CD14-positive monocyte (primary cell): ENCODE measurements at regions not wholly inside any gene's neighbourhood (a gene's known extent, or its start where the extent isn't known, plus 50 kb on each side); places are given as distances from the start of the nearest gene placed in this dataset.

Experiments used
- DNase-seq, 3 donors: peaks; one replicate each; pipeline ENCODE4 v3.0.0-alpha.2; 2011 to 2022
- H2AFZ ChIP-seq: 2 replicates; pipeline ENCODE4 v1.6.0; 2012; ENCODE audit warnings: mild to moderate bottlenecking, low read depth, low read length, inconsistent platforms; ENCODE audit not compliant: insufficient read depth, poor library complexity, severe bottlenecking
- H3K27ac ChIP-seq, 2 donors: 1 replicate in 1 of 2; 2 replicates in 1 of 2; pipeline ENCODE4 v1.5.1; 2012 to 2013; ENCODE audit warnings: low read length in 2 of 2, control low read depth in 1 of 2, inconsistent platforms in 1 of 2, low read depth in 1 of 2, mild to moderate bottlenecking in 1 of 2
- H3K27me3 ChIP-seq, 2 donors: one replicate each; pipeline versions ENCODE4 v1.6.0 to v1.6.1; 2011 to 2013; ENCODE audit warnings: low read length in 2 of 2; ENCODE audit not compliant: control insufficient read depth in 2 of 2, insufficient read depth in 2 of 2
- H3K36me3 ChIP-seq, 2 donors: replicated peaks in 1 of 2; 1 replicate in 1 of 2; 2 replicates in 1 of 2; pipeline versions ENCODE4 v1.5.1 to v1.6.1; 2012 to 2013; ENCODE audit warnings: low read length in 2 of 2, control low read depth in 1 of 2, inconsistent platforms in 1 of 2, mild to moderate bottlenecking in 1 of 2; ENCODE audit not compliant: insufficient read depth in 2 of 2, control insufficient read depth in 1 of 2
- H3K4me1 ChIP-seq, 2 donors: 1 replicate in 1 of 2; 2 replicates in 1 of 2; pipeline versions ENCODE4 v1.5.1 to v1.6.1; 2012 to 2013; ENCODE audit warnings: low read length in 2 of 2, control low read depth in 1 of 2, inconsistent platforms in 1 of 2, mild to moderate bottlenecking in 1 of 2, moderate library complexity in 1 of 2; ENCODE audit not compliant: insufficient read depth in 2 of 2, control insufficient read depth in 1 of 2
- H3K4me2 ChIP-seq: replicated peaks from 2 replicates; pipeline ENCODE3; 2012; ENCODE audit warnings: low read length, moderate library complexity, mild to moderate bottlenecking; ENCODE audit not compliant: poor library complexity, severe bottlenecking; ENCODE audit errors: extremely low read depth
- H3K4me3 ChIP-seq, 3 experiments: fragments of 200-600 bp in 1 of 3; sonication (generic) in 1 of 3; replicated peaks in 1 of 3; 1 replicate in 2 of 3; 2 replicates in 1 of 3; pipeline ENCODE4 v1.5.1; 2011 to 2013; ENCODE audit warnings: low read length in 3 of 3, mild to moderate bottlenecking in 3 of 3, control low read depth in 2 of 3, low read depth in 2 of 3, inconsistent platforms in 1 of 3, moderate library complexity in 1 of 3
- H3K79me2 ChIP-seq: 2 replicates; pipeline ENCODE4 v1.6.0; 2012; ENCODE audit warnings: mild to moderate bottlenecking, control low read depth, inconsistent platforms, low read length, moderate library complexity; ENCODE audit not compliant: insufficient read depth
- H3K9ac ChIP-seq: 2 replicates; pipeline ENCODE4 v1.6.0; 2017; ENCODE audit warnings: low read length, mild to moderate bottlenecking; ENCODE audit not compliant: insufficient read depth, poor library complexity, severe bottlenecking
- H3K9me3 ChIP-seq, 2 donors: replicated peaks in 1 of 2; 1 replicate in 1 of 2; 2 replicates in 1 of 2; pipeline versions ENCODE4 v1.5.1 to v1.6.1; 2012 to 2013; ENCODE audit warnings: low read length in 2 of 2, control low read depth in 1 of 2; ENCODE audit not compliant: control insufficient read depth in 1 of 2, insufficient read depth in 1 of 2
- H4K20me1 ChIP-seq: 2 replicates; pipeline ENCODE4 v1.6.0; 2012; ENCODE audit warnings: mild to moderate bottlenecking, low read length, control low read depth, moderate library complexity; ENCODE audit not compliant: insufficient read depth
- H3K27ac Mint-ChIP-seq, 7 donors: one replicate each; pipeline ENCODE4 v1.8.0; 2020; ENCODE audit warnings: mild to moderate bottlenecking in 7 of 7, mixed read lengths in 7 of 7, moderate library complexity in 6 of 7, inconsistent platforms in 2 of 7
- H3K27me3 Mint-ChIP-seq, 3 donors: one replicate each; pipeline ENCODE4 v1.8.0; 2021 to 2022; ENCODE audit warnings: low read depth in 3 of 3, mild to moderate bottlenecking in 3 of 3, mixed read lengths in 3 of 3, moderate library complexity in 3 of 3, inconsistent platforms in 1 of 3
- H3K36me3 Mint-ChIP-seq, 2 donors: one replicate each; pipeline ENCODE4 v1.8.0; 2020; ENCODE audit warnings: mixed read lengths in 2 of 2, inconsistent platforms in 1 of 2, mild to moderate bottlenecking in 1 of 2
- H3K4me1 Mint-ChIP-seq: one replicate; pipeline ENCODE4 v1.8.0; 2020; ENCODE audit warnings: mild to moderate bottlenecking, mixed read lengths
- H3K4me3 Mint-ChIP-seq, 2 donors: one replicate each; pipeline ENCODE4 v1.8.0; 2020; ENCODE audit warnings: mild to moderate bottlenecking in 2 of 2, mixed read lengths in 2 of 2, moderate library complexity in 1 of 2
- H3K9me3 Mint-ChIP-seq, 7 donors: one replicate each; pipeline ENCODE4 v1.8.0; 2020 to 2022; ENCODE audit warnings: mixed read lengths in 7 of 7, mild to moderate bottlenecking in 6 of 7, moderate library complexity in 6 of 7, inconsistent platforms in 2 of 7
- CTCF ChIP-seq: fragments of 200-600 bp; IDR thresholded peaks from one replicate; pipeline ENCODE4 v1.8.0; 2022; ENCODE audit warnings: antibody characterized with exemption, mild to moderate bottlenecking
- WGBS: methylation state at CpG from one replicate; pipeline ENCODE4 v1.1.5; 2013; ENCODE audit warnings: missing lambda C conversion rate; ENCODE audit not compliant: insufficient coverage; 5-methylcytosine and 5-hydroxymethylcytosine counted together
- intact Hi-C, 2 donors: fragments of 100-400 bp; cut with micrococcal nuclease; formaldehyde crosslinking; loops; one replicate each; pipeline versions ENCODE4 v1.15.0 to v1.15.1; 2023

GRCh38 chr15:91634179-91634578 lies 219.3 kb upstream of the SLCO3A1 start:
- peaks cover 0 to 8% (median 0%) of the 10 kb centered on the region in 7 donors for H3K9me3 Mint-ChIP-seq
- H3K4me3 Mint-ChIP-seq: no peak overlapping the region
- H3K4me2 ChIP-seq: no peak overlapping the region
- no peaks in the 10 kb centered on the region for H3K9me3 ChIP-seq
- peaks cover 1 to 2% (median 2%) of the 10 kb centered on the region in 3 donors for H3K27me3 Mint-ChIP-seq
- no peak overlapping the region for H2AFZ ChIP-seq
- H3K4me1 Mint-ChIP-seq: no peaks in the 10 kb centered on the region
- H3K9ac ChIP-seq: no peak overlapping the region
- no peaks in the 10 kb centered on the region for H3K36me3 ChIP-seq
- no peak overlapping the region for H3K27ac ChIP-seq
- DNase-seq: no peak
- H3K79me2 ChIP-seq: no peaks in the 10 kb centered on the region
- no peaks in the 10 kb centered on the region for H4K20me1 ChIP-seq
- intact Hi-C loops: no loop called here
- 100% methylated on average over 2 of the region's 3 CpGs for WGBS
- peak overlapping the region in 1 of 7 donors; percentile 87 for H3K27ac Mint-ChIP-seq
- no peak overlapping the region for H3K4me3 ChIP-seq
- H3K4me1 ChIP-seq: no peaks in the 10 kb centered on the region
- TF ChIP-seq CTCF: no peak
- no peaks in the 10 kb centered on the region for H3K27me3 ChIP-seq
- H3K36me3 Mint-ChIP-seq: no peaks in the 10 kb centered on the region

DNA sequence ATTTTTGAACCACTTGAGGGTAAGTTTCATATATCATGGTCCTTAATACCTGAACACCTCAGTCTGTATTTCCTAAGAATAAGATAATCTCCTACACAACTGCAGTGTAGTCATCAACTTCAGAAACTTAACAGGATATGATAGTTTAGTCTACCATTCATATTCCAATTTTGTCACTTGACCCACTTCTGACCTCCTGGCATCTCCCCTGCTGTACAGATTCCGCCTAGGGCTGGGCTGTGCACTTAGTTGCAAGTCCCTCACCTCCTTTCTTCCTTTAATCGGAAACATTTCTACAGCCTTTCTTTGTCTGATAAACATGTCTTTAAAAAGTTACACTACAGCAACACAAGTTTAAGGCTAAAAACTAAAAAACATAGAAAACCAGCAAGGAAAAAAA lies 218.4 kb upstream of the SLCO3A1 start:
- Histone ChIP-seq H4K20me1 (no peaks in the 10 kb centered on the region), H3K9ac (no peak overlapping the region), H3K4me1 (no peaks in the 10 kb centered on the region), H3K36me3 (no peaks in the 10 kb centered on the region), H3K27ac (no peak overlapping the region), H3K4me2 (no peak overlapping the region), H3K27me3 (no peaks in the 10 kb centered on the region), H3K79me2 (no peaks in the 10 kb centered on the region), H3K4me3 (no peak overlapping the region), H3K9me3 (no peaks in the 10 kb centered on the region), H2AFZ (no peak overlapping the region)
- H3K4me1 Mint-ChIP-seq: no peaks in the 10 kb centered on the region
- no peak for DNase-seq
- peaks cover 1 to 2% (median 2%) of the 10 kb centered on the region in 3 donors for H3K27me3 Mint-ChIP-seq
- 90% methylated on average over 1 of the region's 2 CpGs for WGBS
- intact Hi-C loops: no loop called here
- TF ChIP-seq CTCF: no peak
- no peak overlapping the region for H3K4me3 Mint-ChIP-seq
- peaks cover 0 to 8% (median 0%) of the 10 kb centered on the region in 7 donors for H3K9me3 Mint-ChIP-seq
- H3K36me3 Mint-ChIP-seq: no peaks in the 10 kb centered on the region
- no peak overlapping the region for H3K27ac Mint-ChIP-seq
